HUES6 (cell line): ENCODE measurements at regions not wholly inside any gene's neighbourhood (a gene's known extent, or its start where the extent isn't known, plus 50 kb on each side); places are given as distances from the start of the nearest gene placed in this dataset.
"Not testable (repeated sequence)": the region's sequence is repeated elsewhere in the genome, so short reads cannot be mapped to it uniquely, and the experiment has no call there.

Experiments
- H3K27ac ChIP-seq: 2 replicates; pipeline ENCODE4 v1.7.0; 2013; ENCODE audit warnings: low read depth, mild to moderate bottlenecking, low read length, inconsistent platforms
- H3K27me3 ChIP-seq: 2 replicates; pipeline ENCODE4 v1.6.1; 2013; ENCODE audit warnings: low read length; ENCODE audit not compliant: control insufficient read depth, insufficient read depth
- H3K36me3 ChIP-seq: 2 replicates; pipeline ENCODE4 v1.6.1; 2013; ENCODE audit warnings: low read length; ENCODE audit not compliant: control insufficient read depth, insufficient read depth
- H3K4me1 ChIP-seq: 2 replicates; pipeline ENCODE4 v1.6.1; 2013; ENCODE audit warnings: low read length; ENCODE audit not compliant: control insufficient read depth, insufficient read depth
- H3K4me3 ChIP-seq: 2 replicates; pipeline ENCODE4 v1.5.1; 2013; ENCODE audit warnings: low read depth, low read length
- H3K9ac ChIP-seq: one replicate; pipeline ENCODE4 v1.6.1; 2013; ENCODE audit warnings: mild to moderate bottlenecking, low read length
- H3K9me3 ChIP-seq: 2 replicates; pipeline ENCODE4 v1.6.1; 2013; ENCODE audit warnings: low read depth, low read length; ENCODE audit not compliant: control insufficient read depth, insufficient read depth

DNA sequence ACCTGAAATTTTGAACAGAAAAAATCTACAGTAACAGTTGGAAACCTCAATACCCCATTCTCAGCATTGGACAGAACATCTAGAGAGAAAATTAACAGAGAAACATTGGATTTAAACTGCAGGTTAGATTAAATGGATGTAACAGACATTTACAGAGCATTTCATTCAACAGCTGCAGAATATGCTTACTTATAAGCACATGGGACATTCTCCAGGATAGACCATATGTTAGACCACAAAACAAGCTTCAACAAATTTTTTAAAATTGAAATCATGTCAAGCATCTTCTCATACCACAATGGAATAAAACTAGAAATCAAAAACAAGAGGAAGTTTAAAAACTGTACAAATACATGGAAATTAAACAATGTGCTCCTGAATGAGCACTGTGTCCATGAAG, 316.3 kb downstream of the FAM170A start:
- Histone ChIP-seq H3K36me3 (no peaks in the 10 kb centered on the region), H3K27ac (no peak overlapping the region), H3K4me3 (no peak overlapping the region), H3K9me3 (0 out of 2 replicates have a peak, but pooled peaks cover 2% of the 10 kb centered on the region), H3K27me3 (no peaks in the 10 kb centered on the region), H3K9ac (no peak overlapping the region), H3K4me1 (peaks cover 14% of the 10 kb centered on the region)

DNA sequence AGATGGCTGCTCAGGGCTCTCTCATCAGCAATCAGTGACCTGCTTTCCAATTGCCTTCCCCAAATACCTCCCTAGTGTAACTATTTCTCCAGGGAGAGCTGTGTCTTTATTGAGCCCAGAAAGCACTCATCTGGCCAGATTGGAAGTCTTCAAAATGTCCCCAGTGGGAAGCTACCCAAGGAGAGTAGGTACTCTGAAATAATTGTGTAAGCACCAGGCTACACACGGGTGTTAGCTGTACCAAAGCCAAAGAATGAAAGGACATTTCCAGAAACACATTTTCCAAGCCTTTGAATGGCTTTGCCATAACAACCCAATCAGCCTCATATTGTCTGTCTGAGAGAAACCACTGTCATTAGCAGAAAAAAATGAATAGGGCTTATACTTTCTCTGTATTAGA, 318.8 kb downstream of the FAM170A start:
- Histone ChIP-seq H3K4me3 (no peak overlapping the region), H3K9me3 (0 out of 2 replicates have a peak, but pooled peaks cover 2% of the 10 kb centered on the region), H3K36me3 (no peaks in the 10 kb centered on the region), H3K9ac (no peak overlapping the region), H3K27me3 (no peaks in the 10 kb centered on the region), H3K27ac (no peak overlapping the region), H3K4me1 (peaks cover 24% of the 10 kb centered on the region)

DNA sequence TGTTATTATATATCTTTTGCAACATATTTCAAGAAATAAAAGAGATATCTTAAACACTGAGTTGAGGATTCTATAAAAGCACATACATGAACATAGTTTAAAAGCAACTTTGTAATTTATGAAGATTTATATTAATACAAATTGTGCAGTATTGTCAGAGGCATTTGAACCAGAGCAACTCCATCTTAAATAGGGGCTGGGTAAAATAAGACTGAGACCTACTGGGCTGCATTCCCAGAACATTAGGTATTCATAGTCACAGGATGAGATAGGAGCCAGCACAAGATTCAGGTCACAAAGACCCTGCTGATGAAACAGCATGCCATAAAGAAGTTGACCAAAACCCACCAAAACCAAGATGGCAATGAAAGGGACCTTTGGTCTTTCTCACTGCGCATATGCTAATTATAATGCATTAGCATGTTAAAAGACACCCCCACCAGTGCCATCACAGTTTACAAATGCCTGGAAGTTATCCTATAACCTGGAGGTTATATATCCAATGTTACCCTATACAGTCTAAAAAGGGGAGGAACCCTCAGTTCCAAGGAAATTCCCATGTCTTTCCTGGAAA, 320.2 kb downstream of the FAM170A start:
- H3K9ac ChIP-seq, result no peak overlapping the region
- no peak overlapping the region for H3K4me3 ChIP-seq
- H3K27me3 ChIP-seq, result no peaks in the 10 kb centered on the region
- H3K4me1 ChIP-seq, result peaks cover 24% of the 10 kb centered on the region
- peak overlapping the region; percentile 61; the same call in 1 of the 2 replicates for H3K27ac ChIP-seq
- H3K36me3 ChIP-seq, result no peaks in the 10 kb centered on the region
- H3K9me3 ChIP-seq, result 0 out of 2 replicates have a peak, but pooled peaks cover 2% of the 10 kb centered on the region

DNA sequence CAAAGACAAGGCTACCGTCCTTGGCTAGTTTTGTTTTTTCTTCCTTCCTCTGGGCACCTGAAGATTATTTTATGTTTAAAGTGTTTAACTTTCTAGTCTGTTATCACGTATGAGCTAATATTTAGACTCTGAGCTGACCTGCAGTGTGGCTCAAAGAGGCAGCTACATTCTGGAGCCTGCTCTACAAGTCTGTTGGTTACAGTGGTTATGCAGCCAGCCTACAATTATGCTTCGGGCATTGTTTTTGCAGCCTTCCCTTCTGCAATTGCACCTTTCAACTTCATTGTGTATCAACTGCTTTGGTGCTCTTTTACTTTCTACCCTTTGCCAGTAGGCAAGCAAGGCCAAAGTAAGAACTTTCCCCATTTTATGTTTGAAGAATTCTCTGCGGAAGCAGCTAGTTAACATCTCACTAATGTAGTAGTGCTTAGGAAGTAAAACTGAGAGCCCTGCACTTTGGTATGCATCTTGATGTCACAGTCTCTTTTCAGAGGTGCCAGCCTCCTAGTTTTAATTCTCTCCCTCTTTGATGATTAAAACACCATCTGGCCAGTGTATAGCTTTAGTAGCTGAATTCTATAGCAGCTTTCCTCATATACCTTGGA, 322.1 kb downstream of the FAM170A start:
- Histone ChIP-seq H3K4me1 (peaks cover 24% of the 10 kb centered on the region), H3K27me3 (no peaks in the 10 kb centered on the region), H3K4me3 (no peak overlapping the region), H3K9ac (no peak overlapping the region), H3K27ac (no peak overlapping the region), H3K36me3 (no peaks in the 10 kb centered on the region), H3K9me3 (peaks cover 10% of the 10 kb centered on the region)

DNA sequence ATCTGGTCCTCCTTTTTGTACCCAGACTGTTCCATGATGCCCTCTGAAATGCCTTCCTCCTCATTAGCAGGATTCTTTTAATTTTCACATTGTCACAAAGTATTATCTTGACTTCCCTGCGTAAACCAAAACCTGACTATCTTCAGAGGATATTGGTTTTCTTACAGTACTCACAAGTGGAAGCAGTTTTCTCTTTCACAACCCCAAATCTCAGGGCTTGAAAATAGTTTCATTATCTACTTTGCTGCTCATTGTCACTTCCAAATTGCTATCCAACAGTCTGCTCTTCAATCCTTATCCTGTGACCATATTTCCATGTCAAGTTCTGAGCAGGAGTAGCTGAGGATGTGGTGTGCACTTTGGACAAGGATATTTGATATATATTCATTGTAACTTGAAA, 324.1 kb downstream of the FAM170A start:
- H3K9ac ChIP-seq, result no peak overlapping the region
- peaks cover 11% of the 10 kb centered on the region for H3K9me3 ChIP-seq
- H3K27me3 ChIP-seq, result no peaks in the 10 kb centered on the region
- peaks cover 24% of the 10 kb centered on the region for H3K4me1 ChIP-seq
- H3K27ac ChIP-seq, result no peak overlapping the region
- no peak overlapping the region for H3K4me3 ChIP-seq
- H3K36me3 ChIP-seq, result no peaks in the 10 kb centered on the region

DNA sequence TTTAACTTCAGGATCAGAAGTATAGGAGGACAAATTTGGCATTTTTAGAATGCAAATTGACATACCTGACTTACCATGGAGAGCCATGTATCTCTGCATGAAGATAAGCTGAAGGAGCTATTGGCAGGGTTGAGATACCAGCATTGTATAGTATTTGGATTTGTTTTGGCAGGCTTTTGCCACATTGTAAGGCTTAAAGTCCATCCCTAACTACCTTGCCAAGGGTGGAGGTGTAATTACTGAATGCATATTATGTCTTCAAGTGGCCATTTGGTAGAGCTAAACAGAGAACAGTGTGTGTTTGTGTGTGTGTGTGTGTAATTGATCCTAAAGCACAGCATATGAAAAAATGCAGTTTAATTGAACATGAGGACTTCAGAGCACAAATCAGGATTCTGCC, 324.7 kb downstream of the FAM170A start:
- Histone ChIP-seq H3K4me3 (no peak overlapping the region), H3K9me3 (peaks cover 11% of the 10 kb centered on the region), H3K4me1 (peaks cover 22% of the 10 kb centered on the region), H3K27me3 (no peaks in the 10 kb centered on the region), H3K36me3 (no peaks in the 10 kb centered on the region), H3K27ac (no peak overlapping the region), H3K9ac (no peak overlapping the region)

DNA sequence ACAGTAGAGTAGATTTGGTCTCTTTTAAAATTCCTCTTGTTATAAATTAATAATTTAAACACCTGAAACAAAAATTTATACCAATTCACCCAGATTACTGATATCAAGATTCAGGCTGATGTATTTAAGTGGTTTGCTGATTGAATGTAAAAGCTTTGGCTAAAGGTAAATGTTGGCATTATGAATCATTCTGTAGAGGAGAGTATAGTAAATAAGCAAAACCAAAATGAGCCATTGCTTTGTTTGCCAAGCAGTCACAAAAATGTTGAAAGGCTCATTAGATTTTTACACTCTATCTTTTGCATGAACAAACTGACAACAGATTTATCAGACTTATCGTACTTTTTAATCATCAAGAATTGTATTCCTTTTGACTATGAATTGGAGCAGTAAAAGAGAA, 332.6 kb downstream of the FAM170A start:
- Histone ChIP-seq H3K36me3 (no peaks in the 10 kb centered on the region), H3K4me3 (no peak overlapping the region), H3K27ac (no peak overlapping the region), H3K27me3 (no peaks in the 10 kb centered on the region), H3K9me3 (no peaks in the 10 kb centered on the region), H3K9ac (no peak overlapping the region), H3K4me1 (no peaks in the 10 kb centered on the region)

DNA sequence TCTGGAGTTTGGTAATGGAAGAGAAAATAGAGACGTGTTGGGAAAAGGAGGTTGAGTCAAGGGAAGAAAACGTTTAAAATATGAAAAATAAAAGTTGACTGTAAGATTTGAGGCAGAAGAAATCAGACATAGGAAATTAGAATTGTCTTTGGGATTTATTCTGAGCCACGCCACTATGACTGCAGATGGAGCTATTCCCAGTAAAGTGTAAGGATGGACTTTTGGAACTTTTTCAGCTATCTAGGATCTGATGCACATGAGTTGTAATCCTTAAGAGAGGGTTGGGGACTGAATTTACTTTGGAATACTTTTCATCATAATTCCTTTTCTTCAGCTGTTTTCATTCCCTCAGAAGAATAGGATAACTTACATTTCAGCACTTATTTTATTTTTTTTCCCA, 336.7 kb downstream of the FAM170A start:
- no peak overlapping the region for H3K4me3 ChIP-seq
- H3K27me3 ChIP-seq, result no peaks in the 10 kb centered on the region
- no peak overlapping the region for H3K9ac ChIP-seq
- H3K4me1 ChIP-seq, result no peaks in the 10 kb centered on the region
- H3K27ac ChIP-seq, result no peak overlapping the region
- no peaks in the 10 kb centered on the region for H3K36me3 ChIP-seq
- no peaks in the 10 kb centered on the region for H3K9me3 ChIP-seq

DNA sequence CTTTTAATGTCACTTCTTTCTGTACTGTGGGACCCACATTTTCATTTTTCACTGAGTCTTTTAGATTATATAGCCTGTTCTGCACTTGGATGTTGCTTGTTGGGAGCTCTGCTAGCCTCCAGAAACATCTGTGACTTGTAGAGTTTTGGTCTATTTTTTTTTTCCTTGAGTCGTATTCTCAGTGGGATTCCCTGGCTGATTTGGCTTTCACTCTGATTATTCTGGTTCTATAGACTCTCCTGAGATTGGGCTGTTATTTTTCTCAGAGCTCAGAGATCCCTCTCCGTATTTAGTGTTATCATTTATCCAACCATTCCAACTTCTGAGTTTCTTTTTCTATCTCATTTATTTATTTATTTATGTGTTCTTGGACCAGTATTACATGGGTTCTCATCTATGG, 339.3 kb downstream of the FAM170A start:
- H3K27me3 ChIP-seq, result no peaks in the 10 kb centered on the region

DNA sequence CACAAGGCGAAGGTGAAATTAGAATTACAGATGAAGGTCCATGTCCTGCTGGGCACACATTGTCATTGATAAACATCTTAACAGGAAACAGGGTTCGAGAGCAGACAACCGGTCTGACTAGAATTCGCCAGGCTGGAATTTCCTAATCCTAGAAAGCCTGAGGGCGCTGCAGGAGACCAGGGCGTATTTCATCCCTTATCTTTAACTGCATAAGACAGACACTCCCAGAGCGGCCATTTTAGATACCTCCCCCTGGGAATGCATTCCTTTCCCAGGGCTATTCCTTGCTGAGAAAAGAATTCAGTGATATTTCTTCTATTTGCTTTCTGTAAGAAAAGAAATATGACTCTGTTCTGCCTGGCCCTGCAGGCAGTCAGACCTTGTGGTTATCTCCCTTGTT, 357.7 kb downstream of the FAM170A start:
- not testable (repeated sequence) for H3K9ac ChIP-seq, H3K27me3 ChIP-seq, H3K9me3 ChIP-seq, H3K4me3 ChIP-seq, H3K27ac ChIP-seq, H3K4me1 ChIP-seq, H3K36me3 ChIP-seq

More for the DNA sequence above, 339.3 kb downstream of the FAM170A start:
- Histone ChIP-seq H3K4me1 (no peaks in the 10 kb centered on the region), H3K36me3 (no peaks in the 10 kb centered on the region), H3K4me3 (no peak overlapping the region), H3K9ac (no peak overlapping the region), H3K9me3 (no peaks in the 10 kb centered on the region), H3K27ac (no peak overlapping the region)

DNA sequence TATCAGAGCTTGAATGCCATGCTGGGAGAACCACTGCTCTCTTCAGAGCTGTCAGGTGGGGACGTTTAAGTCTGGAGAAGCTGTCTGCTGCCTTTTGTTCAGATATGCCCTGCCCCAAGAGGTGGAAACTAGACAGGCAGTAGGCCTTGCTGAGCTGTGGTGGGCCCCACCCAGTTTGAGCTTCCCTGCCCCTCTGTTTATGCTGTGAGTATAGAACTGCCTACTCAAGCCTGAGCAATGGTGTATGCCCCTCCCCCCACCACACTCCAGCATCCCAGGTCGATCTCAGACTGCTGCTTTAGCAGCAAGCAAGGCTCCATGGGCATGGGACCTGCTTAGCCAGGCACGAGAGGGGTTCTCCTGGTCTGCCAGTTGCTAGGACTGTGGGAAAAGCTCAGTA, 362.3 kb downstream of the FAM170A start:
- no peak overlapping the region for H3K9ac ChIP-seq
- H3K4me1 ChIP-seq, result no peaks in the 10 kb centered on the region
- H3K27me3 ChIP-seq, result no peaks in the 10 kb centered on the region
- H3K36me3 ChIP-seq, result no peaks in the 10 kb centered on the region
- no peak overlapping the region for H3K27ac ChIP-seq
- no peak overlapping the region for H3K4me3 ChIP-seq
- 0 out of 2 replicates have a peak, but pooled peaks cover 3% of the 10 kb centered on the region for H3K9me3 ChIP-seq
